PC-3 (cell line): ENCODE measurements at regions not wholly inside any gene's neighbourhood (a gene's known extent, or its start where the extent isn't known, plus 50 kb on each side); places are given as distances from the start of the nearest gene placed in this dataset.

Experiments used
- CTCF ChIP-seq: fragments of 300-600 bp; sonication (generic); conservative IDR thresholded peaks from 2 replicates; pipeline ENCODE4 v1.5.1; 2017; ENCODE audit warnings: antibody characterized with exemption, low read depth, mild to moderate bottlenecking, low read length
- EZH2 ChIP-seq: fragments of 300-600 bp; sonication (generic); IDR thresholded peaks from one replicate; pipeline ENCODE4 v1.6.1; 2017; ENCODE audit warnings: antibody characterized with exemption, mild to moderate bottlenecking, low read length; ENCODE audit not compliant: unreplicated experiment
- EZH2phosphoT487 ChIP-seq: fragments of 300-600 bp; sonication (generic); IDR thresholded peaks from 2 replicates; pipeline ENCODE4 v1.6.1; 2018; ENCODE audit warnings: mild to moderate bottlenecking, antibody characterized with exemption, low read length, borderline replicate concordance

DNA sequence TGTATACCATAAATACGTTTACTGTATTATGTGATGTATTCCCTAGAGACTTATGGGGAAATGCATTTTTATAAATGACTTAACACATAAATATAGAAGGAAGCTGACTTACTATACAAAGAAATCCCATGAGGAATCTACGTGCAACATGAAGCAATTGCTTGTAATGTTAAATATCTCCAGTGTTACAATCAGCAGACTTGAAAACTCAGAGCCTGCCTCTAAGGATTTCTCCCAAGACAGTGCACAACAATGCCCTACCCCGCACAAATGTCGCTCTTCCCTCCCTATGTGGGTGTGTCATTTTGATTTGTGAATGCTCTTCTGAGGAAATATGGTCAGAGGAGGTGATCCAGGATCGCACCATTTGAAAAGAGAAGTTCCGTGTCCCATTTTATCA lies 629.0 kb downstream of the NR2F2 start:
- TF ChIP-seq CTCF (no peak), EZH2 (no peak), EZH2phosphoT487 (no peak)
